ENCODE measurements at regions not wholly inside any gene's neighbourhood (a gene's known extent, or its start where the extent isn't known, plus 50 kb on each side); places are given as distances from the start of the nearest gene placed in this dataset.

DNA sequence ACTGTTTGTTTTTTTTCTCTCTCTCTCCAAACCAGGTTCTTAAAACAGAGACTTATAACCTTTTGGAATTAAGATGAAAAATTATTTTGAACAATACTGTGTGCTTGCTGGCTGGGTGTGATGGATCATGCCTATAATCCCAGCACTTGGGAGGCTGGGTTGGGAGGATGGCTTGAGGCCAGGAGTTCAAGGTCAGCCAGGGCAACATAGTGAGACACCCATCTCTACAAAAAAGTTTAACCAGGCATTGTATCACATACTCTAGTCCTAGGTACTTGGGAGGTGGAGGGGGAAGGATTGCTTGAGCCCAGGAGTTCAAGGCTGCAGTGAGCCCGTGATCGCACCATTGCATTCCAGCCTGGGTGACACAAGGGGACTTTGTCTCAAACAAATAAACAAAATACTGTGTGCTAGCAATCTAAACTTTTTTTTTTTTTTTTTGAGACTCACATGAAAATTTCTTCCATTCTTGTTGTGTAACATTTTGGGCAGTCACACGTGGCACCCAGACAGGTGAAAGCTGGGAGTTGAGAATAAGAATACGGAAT is 379.6 kb downstream of the ETNK1 start:
- no peak for TF ChIP-seq EZH2phosphoT487 (conservative IDR thresholded peaks at IDR 0.05; ENCODE audit: low read length)
- TF ChIP-seq, protein P1, sequence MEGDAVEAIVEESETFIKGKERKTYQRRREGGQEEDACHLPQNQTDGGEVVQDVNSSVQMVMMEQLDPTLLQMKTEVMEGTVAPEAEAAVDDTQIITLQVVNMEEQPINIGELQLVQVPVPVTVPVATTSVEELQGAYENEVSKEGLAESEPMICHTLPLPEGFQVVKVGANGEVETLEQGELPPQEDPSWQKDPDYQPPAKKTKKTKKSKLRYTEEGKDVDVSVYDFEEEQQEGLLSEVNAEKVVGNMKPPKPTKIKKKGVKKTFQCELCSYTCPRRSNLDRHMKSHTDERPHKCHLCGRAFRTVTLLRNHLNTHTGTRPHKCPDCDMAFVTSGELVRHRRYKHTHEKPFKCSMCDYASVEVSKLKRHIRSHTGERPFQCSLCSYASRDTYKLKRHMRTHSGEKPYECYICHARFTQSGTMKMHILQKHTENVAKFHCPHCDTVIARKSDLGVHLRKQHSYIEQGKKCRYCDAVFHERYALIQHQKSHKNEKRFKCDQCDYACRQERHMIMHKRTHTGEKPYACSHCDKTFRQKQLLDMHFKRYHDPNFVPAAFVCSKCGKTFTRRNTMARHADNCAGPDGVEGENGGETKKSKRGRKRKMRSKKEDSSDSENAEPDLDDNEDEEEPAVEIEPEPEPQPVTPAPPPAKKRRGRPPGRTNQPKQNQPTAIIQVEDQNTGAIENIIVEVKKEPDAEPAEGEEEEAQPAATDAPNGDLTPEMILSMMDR (IDR thresholded peaks at IDR 0.05; ENCODE audit: insufficient read depth, low read length, poor library complexity, severe bottlenecking) = no peak
